Peyer's patch (tissue), 4 donors: ENCODE measurements at regions not wholly inside any gene's neighbourhood (a gene's known extent, or its start where the extent isn't known, plus 50 kb on each side); places are given as distances from the start of the nearest gene placed in this dataset.

Experiments used
- CTCF ChIP-seq, 6 experiments: fragments of 450-650 bp in 4 of 6; fragments of 200-600 bp in 2 of 6; sonication (generic) in 1 of 6; IDR thresholded peaks; one replicate each; pipeline ENCODE4 v1.5.1; 2017 to 2019; ENCODE audit warnings: antibody characterized with exemption in 6 of 6, mild to moderate bottlenecking in 3 of 6, moderate library complexity in 1 of 6
- POLR2A ChIP-seq, 2 donors: fragments of 450-650 bp; IDR thresholded peaks; one replicate each; pipeline ENCODE4 v1.5.1; 2017; ENCODE audit warnings: antibody characterized with exemption in 2 of 2, mild to moderate bottlenecking in 2 of 2, moderate library complexity in 2 of 2

- no peak for TF ChIP-seq CTCF (IDR thresholded peaks at IDR 0.05)
- TF ChIP-seq POLR2A (IDR thresholded peaks at IDR 0.05) = no peak
Observed at GRCh38 chr16:52799149-52799548, 252.2 kb upstream of the TOX3 start.
